GM18909 (cell line): ENCODE measurements at regions not wholly inside any gene's neighbourhood (a gene's known extent, or its start where the extent isn't known, plus 50 kb on each side); places are given as distances from the start of the nearest gene placed in this dataset.
"Not testable (repeated sequence)": the region's sequence is repeated elsewhere in the genome, so short reads cannot be mapped to it uniquely, and the experiment has no call there.

Source experiments
- ATAC-seq: cut with Tn5 transposase; IDR thresholded peaks from one replicate; pipeline ENCODE4 v1.9.1; 2021; ENCODE audit warnings: mild to moderate bottlenecking; ENCODE audit not compliant: unreplicated experiment, poor library complexity

GRCh38 chr6:57860481-57861315, 543.3 kb downstream of the PRIM2 start:
- ATAC-seq, result not testable (repeated sequence)

DNA sequence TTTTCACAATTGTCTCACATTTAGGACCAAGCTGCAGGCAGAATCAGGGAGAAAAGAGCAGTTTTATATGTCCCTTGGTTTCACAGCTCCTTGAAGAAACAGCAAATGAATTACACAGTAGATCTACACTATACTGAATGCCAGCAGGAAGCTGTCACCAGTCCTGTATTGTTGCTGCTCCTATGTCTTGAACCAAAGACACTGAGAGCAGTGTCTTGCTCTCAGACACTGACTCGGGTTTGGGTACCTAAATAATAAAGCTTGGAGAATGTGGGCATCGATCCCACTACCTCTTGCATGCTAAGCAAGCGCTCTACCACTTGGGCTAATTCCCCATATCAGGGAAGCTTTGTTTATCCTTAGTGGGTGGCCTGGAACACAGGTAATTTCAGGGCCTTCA, 552.7 kb downstream of the PRIM2 start:
- ATAC-seq, result not testable (repeated sequence)

DNA sequence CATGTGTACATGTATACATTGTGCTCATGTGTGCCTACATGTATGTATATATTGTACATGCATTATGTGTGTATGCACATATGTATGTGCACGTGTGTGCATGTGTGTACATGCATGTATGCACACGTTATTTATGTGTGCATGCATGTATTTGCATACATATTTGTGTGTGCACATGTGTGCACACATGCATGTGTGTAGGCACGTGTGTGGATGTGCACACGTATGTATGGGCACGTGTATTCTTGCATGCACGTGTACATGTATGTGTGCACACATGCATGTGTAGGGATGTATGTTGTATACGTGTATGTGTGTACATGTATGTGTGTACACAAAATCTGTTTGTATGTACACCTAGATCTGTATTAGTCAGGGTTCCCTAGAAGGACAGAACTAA, 556.0 kb downstream of the PRIM2 start:
- ATAC-seq, result not testable (repeated sequence)

DNA sequence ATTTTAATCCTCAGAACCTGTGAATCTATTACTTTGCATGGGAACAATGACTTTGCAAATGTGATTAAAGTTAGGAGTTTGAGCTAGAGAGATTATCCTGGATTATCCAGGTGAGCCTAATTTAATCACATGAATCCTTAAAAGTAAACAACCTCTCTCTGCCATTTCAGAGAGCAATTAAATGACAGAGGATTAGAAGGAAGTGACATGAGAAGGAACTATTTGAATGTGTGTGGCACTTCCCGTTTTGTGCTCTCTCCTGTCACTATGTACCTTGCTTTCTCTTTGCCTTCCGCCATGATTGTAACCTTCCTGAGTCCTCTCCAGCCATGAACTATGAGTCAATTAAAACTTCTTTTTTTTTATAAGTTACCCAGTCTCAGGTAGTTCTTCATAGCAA, 559.2 kb downstream of the PRIM2 start:
- not testable (repeated sequence) for ATAC-seq

DNA sequence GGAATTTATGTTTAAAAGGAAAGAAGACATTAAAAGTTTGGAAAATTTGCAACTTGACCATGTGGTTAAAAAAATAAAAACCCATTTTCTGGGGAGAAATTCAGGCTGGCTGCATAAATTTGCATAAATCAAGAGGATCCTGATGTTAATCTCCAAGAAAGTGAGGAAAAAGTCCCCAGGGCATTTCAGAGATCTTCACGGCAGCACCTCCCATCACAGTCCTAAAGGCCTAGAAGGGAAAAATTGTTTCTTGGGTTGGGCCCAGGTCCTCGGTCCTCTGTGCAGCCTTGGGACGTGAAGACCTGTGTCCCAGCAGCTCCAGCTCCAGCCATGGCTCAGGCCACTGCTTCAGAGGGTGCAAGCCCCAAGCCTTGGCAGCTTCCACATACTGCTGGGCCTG, 560.3 kb downstream of the PRIM2 start:
- ATAC-seq, result not testable (repeated sequence)

GRCh38 chr6:57878792-57879191, 561.4 kb downstream of the PRIM2 start:
- ATAC-seq, result not testable (repeated sequence)

GRCh38 chr6:57898850-57899249, 581.4 kb downstream of the PRIM2 start:
- peak; percentile 67 for ATAC-seq

- ATAC-seq, result not testable (repeated sequence)
Measured at GRCh38 chr6:57900687-57901399, 583.4 kb downstream of the PRIM2 start.

GRCh38 chr6:57901445-57901844, 584.0 kb downstream of the PRIM2 start:
- ATAC-seq, result not testable (repeated sequence)

DNA sequence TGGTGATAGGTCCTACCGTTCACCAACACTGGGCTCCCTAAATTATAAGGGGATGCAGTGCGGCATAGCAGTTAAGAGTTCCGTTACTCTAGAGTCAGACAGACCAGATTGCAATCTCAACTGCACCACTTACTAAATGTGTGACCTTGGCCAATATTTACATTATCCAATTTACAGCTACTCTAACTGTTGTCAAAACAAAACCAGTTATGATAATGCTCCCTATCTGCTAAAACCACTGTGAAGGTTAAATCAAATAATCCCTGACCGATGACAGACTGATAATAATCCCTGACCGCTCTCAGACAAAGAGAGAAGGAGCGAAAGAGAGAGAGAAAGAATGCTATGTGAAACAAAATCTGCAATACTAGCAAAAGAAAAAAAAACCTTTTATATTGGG, 586.9 kb downstream of the PRIM2 start:
- ATAC-seq, result not testable (repeated sequence)

DNA sequence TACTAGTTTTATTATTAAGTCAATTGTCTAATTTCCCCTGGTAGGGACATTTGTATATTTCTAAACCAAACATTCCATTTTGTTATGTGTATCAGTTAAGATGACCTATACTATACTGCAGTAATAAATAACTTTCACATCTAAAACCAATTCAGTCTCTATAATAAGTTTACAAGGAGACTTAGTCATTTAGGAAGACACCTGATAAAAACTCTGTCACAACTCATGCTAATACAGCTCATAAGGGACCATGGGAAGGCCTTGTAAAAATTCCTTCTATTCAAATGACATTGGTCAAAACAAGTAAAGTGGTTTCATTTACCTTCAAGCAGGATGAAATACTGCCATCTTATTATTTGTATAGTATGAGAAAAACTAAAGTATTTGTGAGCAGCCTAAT, 597.9 kb downstream of the PRIM2 start:
- not testable (repeated sequence) for ATAC-seq

DNA sequence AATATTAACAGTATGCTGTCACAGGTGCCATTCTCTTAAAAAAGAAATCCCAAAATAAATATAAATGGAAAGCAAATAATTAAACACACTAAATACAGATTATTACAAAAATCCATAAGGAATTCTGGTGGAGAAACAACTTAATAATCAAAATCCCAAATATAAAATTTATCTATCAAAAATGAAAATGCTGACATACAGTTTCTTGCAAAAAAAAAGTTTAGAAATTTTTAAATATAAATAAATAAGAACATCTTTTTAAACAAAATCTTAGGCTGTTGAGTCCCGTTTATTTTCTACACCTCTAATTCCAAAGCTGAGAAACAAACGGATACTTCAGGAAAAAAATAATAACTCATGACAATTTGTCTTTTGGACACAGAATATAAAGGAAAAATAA, 625.5 kb downstream of the PRIM2 start:
- not testable (repeated sequence) for ATAC-seq

DNA sequence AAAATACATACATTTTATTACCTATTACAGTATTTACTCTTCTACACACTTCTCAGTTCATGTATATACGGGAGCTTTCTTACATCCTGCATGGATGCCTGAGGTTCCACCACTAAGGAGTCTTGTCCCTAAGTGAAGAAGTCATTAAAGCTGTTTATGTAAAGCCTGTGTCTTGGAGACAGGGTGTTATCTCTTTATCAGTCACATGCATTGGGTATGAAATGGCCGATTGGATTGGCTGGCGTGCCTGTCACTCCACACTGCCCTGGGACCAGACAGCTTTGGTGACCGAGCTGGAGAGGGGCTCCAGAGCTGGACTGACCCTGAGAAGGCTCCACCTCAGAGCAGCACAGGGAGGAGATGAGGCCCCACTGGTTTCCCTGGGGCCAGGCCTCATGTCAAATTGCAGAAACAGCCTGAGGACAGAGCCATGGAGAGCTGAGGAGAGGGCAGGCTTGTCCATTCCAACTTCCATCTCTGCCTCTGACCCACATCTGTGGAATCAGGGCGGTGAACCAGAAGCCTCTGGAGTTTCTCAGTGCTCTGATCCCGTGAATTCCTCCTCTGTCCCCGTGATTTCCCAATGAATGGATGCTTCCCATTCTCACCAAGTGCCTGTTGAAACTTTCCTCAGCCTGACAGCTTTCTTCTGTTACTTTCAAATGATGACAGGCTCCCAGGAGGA, 628.8 kb downstream of the PRIM2 start:
- ATAC-seq, result not testable (repeated sequence)

- not testable (repeated sequence) for ATAC-seq
Measured at GRCh38 chr6:57946769-57947091, 629.3 kb downstream of the PRIM2 start.

- ATAC-seq, result peak; percentile 55
Measured at GRCh38 chr6:57948481-57948880, 631.1 kb downstream of the PRIM2 start.

DNA sequence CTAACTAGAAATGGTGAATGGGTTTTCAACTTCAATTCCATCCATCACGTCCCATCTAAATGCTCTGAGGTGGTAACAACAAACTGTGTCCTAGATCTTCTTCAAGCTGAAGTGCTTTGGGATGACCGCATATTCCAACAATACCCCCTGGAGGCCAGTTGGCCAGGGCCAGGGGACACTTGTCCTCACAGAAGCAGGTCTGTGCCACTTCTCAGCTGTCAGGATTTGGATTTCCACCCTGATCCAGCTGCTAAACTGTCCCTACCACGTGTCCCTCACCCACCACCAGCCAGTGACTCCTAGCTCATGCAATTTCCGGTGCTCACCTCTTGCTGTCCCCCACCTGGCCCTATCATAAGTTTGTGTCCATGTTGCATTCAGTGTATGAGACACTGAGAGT, 633.0 kb downstream of the PRIM2 start:
- not testable (repeated sequence) for ATAC-seq

DNA sequence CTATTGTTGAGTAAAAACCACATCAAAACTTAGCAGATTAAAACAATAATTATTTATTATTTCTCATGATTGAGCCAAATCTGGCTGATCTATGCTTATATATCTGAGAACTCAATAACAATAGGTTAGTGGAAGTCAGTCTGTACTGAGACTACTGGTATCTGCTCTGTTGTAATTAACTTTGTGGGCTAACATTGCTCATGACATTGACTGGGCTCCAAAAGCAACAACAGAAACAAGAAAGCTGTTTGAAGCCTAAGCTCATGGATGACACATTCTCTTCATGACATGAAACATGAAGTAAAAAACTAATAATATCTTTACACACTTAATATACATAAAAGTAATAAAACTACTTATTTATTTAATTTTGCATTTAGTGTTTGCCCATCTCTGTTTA, 649.3 kb downstream of the PRIM2 start:
- ATAC-seq, result not testable (repeated sequence)

GRCh38 chr6:57971956-57972355, 654.5 kb downstream of the PRIM2 start:
- ATAC-seq, result not testable (repeated sequence)

GRCh38 chr6:57974653-57975052, 657.2 kb downstream of the PRIM2 start:
- no peak for ATAC-seq

GRCh38 chr6:57975127-57975526, 657.7 kb downstream of the PRIM2 start:
- not testable (repeated sequence) for ATAC-seq

DNA sequence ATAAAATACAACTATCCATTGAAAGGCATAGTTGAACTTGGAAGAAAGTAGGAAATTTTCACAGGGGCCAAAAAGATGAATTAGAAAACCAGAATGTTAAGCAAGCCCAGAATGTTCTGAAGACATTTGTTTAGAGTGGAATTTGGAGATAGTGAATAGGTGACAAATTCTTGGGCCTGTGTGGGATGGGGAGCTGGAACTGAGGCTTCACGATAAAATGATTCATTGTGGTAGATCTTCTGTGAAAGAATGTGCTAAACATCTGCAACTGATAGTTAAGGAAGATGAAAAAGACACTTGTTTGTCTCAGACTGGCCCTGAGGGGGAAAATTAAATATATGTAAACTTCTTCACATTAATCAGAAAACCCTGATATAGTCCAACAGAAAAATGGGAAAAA, 658.9 kb downstream of the PRIM2 start:
- not testable (repeated sequence) for ATAC-seq
